Fibroblast of villous mesenchyme (primary cell): ENCODE measurements at regions not wholly inside any gene's neighbourhood (a gene's known extent, or its start where the extent isn't known, plus 50 kb on each side); places are given as distances from the start of the nearest gene placed in this dataset.

ENCODE experiments used
- DNase-seq: peaks from one replicate; pipeline ENCODE4 v3.0.0-alpha.2; 2010; ENCODE audit warnings: low read depth
- H3K4me3 ChIP-seq: 2 replicates; pipeline ENCODE4 v1.5.1; 2011; ENCODE audit warnings: low read depth, mild to moderate bottlenecking, low read length
- TF ChIP-seq, protein P1 (sequence below): IDR thresholded peaks from 2 replicates; pipeline ENCODE4 v1.5.1; 2012; ENCODE audit warnings: low read depth, mild to moderate bottlenecking, low read length; ENCODE audit not compliant: insufficient read depth

DNA sequence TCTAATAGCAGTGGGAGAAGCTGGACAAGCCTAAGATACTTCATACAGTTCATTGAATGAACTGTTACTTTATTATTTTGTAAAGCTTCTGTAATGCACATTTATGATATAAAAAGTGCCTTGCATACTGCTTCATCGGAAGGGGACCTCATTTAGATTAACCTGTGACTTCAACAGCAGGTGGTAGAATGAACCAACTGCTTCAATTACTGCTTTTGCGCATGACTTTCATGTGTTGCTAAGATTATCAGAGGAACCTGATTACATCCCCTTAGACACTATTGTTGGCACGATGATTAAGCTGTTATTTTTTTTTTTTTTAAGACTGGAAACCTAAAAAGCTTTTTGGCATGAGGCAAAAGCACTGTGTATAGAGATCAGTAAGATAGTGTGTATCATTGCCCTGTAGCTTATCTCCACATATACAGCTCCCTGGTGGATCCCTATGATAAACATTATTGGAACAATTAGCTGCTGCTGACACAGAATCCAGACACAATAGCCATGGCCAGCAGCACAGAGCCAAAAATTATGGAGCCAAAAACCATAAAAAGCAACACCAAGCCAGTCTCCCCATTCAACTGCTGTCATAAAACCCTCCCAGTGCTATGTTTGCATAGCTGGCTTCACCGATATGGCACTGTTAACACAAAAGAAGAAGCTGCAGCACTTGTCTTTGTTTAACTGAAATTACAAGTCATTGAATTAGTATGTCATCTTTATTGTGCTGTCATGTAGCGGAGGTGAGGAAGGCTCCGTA lies 731.6 kb upstream of the MMS22L start:
- no peak for DNase-seq
- no peak overlapping the region for H3K4me3 ChIP-seq
- TF ChIP-seq, protein P1, sequence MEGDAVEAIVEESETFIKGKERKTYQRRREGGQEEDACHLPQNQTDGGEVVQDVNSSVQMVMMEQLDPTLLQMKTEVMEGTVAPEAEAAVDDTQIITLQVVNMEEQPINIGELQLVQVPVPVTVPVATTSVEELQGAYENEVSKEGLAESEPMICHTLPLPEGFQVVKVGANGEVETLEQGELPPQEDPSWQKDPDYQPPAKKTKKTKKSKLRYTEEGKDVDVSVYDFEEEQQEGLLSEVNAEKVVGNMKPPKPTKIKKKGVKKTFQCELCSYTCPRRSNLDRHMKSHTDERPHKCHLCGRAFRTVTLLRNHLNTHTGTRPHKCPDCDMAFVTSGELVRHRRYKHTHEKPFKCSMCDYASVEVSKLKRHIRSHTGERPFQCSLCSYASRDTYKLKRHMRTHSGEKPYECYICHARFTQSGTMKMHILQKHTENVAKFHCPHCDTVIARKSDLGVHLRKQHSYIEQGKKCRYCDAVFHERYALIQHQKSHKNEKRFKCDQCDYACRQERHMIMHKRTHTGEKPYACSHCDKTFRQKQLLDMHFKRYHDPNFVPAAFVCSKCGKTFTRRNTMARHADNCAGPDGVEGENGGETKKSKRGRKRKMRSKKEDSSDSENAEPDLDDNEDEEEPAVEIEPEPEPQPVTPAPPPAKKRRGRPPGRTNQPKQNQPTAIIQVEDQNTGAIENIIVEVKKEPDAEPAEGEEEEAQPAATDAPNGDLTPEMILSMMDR, result no peak

DNA sequence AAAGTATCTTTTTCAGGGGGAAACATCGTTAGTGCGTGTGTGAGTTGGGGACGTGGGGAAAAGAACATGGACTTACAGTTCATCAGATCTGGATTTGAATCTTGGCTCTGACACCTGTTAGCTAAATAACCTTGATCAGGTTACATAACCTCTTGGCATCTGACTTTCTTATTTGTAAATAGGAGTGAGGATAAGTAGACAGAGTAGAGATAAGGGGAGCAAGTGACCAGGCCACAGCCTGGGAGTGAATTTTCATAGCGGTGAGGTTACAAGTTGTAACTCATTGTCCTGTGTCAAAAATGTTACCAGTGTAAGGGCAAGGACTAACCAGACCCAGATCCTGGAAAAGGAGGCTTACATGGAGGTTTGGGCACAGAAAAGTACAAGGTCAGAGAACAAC lies 733.5 kb upstream of the MMS22L start:
- no peak overlapping the region for H3K4me3 ChIP-seq
- no peak for DNase-seq
- TF ChIP-seq, protein P1, result no peak

DNA sequence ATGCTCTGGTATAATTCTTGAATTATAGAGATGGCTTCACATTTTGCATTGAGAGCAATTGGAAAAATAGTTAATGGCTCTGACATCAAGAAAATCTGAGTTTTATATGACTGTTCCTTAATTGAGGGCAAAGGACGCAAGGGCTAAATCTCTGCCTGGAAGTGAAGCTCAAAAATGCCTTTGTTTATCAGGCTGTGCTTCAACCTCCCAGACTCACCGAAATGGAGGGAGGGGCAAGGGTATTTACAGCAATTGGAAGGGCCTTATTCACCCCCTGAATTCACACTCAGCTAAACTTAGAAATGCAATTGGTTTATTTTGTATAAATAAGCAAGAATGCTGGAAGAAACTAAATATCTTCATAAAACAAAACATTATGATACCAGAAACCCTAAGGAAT lies 737.2 kb upstream of the MMS22L start:
- TF ChIP-seq, protein P1, result no peak
- no peak overlapping the region for H3K4me3 ChIP-seq
- DNase-seq, result no peak

DNA sequence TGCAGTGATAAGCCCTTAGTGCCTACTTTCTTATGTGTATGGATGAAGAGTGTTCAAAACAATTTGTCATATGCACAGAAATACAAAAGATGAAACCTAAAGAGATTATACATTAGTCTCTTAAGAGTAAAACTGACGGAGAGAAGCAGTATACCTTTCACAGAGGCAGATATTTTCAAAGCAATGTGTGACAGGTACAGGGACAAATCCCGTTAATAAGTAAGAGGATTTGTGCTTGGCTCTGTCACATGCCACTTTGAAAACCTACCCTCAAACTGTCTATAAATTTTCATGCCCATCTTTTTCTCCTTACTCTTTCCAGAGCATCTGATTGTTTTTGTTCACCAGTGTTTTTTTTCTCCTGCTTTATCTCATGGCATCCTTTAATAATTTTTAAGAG lies 741.3 kb upstream of the MMS22L start:
- H3K4me3 ChIP-seq, result no peak overlapping the region

DNA sequence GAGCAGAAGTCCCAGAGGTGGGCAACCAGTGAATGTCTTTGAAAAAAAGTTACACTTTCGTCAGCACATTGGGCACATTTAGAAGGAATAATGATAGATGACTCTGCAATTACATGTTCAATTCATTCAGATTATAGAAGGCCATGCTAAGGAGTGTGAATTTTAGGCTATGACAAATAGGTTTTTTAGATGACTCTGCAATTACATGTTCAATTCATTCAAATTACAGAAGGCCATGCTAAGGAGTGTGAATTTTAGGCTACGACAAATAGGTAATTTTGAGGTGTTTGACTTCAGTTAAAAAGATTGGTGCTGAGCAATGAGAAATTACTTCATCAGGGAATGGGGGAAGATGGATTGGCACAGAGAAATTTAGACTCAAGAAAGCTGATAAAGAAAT lies 744.9 kb upstream of the MMS22L start:
- H3K4me3 ChIP-seq, result no peak overlapping the region
- TF ChIP-seq, protein P1, result no peak
- DNase-seq, result no peak

More for the DNA sequence above, 741.3 kb upstream of the MMS22L start:
- DNase-seq, result no peak
- TF ChIP-seq, protein P1, result no peak

DNA sequence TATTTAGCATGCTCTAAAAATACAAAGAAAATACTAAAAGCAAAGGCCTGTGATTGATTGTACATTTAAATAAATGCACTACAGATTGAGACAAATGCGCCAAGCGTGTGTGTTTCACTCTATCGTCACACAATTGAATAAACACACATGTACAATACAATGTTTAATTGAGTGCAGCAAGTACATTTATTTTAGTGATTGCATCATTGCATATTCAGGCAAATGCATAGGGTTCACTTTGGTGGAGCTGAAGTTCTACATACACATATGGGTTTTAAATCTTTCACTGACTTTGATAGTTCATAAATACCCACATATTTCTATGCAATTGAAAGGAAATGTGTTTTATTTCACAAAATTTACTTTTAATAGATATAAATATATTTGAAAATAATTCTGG lies 750.6 kb upstream of the MMS22L start:
- no peak overlapping the region for H3K4me3 ChIP-seq
- no peak for DNase-seq
- TF ChIP-seq, protein P1, result no peak

DNA sequence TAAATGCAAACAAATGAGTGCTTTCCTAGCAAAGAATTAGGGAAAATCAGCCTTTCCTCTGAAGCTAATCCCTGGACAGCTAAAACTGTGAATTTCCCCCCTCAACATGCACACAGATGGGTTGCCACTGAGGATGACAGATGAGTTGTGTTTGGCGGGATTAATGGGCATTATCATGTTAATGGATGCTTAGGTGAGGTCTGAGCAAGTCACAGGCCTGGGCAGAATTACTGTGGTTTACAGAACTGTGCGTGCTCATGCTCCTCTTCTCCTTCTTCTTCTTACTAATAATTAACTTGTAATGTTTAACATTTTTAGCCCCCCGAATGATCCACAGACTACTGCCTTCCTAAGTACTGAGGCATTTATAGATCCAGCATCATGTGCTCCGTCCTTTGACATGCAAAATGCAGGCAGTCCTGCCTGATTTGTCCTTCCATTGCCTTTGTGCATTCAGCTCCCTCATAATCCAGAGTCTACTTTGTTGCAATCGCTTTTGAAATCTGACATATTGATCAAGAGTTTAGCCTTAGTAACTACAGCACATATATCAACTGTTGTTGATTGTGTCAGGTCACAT lies 753.4 kb upstream of the MMS22L start:
- H3K4me3 ChIP-seq, result no peak overlapping the region
- no peak for DNase-seq
- TF ChIP-seq, protein P1, result no peak
